ENCODE measurements at regions not wholly inside any gene's neighbourhood (a gene's known extent, or its start where the extent isn't known, plus 50 kb on each side); places are given as distances from the start of the nearest gene placed in this dataset.
A peak's percentile ranks its signal among the peaks of the same experiment; 100 is the strongest.

DNA sequence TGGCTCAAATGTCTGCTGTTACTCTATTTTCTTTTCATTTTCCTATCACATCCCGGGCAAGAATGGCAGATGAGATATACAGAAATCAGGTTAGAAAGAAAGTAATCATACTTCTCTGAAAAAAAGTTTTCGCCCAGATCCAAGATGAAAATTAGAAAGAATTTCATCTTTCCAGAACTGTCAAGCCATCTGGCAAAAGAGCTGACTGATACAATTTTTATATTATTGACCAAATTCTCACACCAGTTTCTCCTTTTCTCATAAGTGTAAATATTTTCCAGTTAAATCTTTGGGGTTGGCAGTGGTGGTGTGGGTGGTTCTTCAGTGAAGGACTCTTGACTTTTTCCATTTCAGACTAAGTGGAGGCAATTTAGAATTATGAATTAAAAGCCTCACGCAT, 371.9 kb downstream of the CD83 start:
- no peak for DNase-seq (ENCODE audit: low read depth in 2 of 2)
- no peak for TF ChIP-seq CTCF (IDR thresholded peaks at IDR 0.05; ENCODE audit: low read depth, low read length)
- no peak overlapping the region for H3K4me3 ChIP-seq (replicated peaks in 1 of 2; ENCODE audit: low read depth in 2 of 2, low read length in 2 of 2)

- no peak for DNase-seq (ENCODE audit: low read depth in 2 of 2)
- H3K4me3 ChIP-seq (replicated peaks in 1 of 2; ENCODE audit: low read depth in 2 of 2, low read length in 2 of 2): no peak overlapping the region
- no peak for TF ChIP-seq CTCF (IDR thresholded peaks at IDR 0.05; ENCODE audit: low read depth, low read length)
These were observed 381.2 kb downstream of the CD83 start for GRCh38 chr6:14498748-14499147.

DNA sequence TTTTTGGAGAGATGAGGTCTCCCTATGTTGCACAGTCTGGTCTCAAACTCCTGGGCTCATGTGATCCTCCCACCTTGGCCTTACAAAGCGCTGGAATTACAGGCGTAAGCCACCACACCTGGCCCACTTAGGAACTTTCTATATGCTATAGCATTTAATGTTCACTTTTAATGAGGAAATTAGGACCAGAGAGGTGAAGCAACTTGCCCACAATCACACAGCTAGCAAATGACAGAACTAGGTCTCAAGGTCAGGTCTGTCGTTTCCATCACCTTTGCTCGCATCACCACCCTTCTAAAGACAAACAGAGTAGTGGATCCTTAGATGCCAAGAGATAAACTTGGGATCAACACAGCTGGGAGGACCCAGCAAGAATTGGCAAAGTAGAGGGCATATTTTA, 381.7 kb downstream of the CD83 start:
- TF ChIP-seq CTCF (IDR thresholded peaks at IDR 0.05; ENCODE audit: low read depth, low read length): no peak
- DNase-seq (ENCODE audit: low read depth in 2 of 2): no peak
- H3K4me3 ChIP-seq (replicated peaks in 1 of 2; ENCODE audit: low read depth in 2 of 2, low read length in 2 of 2): no peak overlapping the region

DNA sequence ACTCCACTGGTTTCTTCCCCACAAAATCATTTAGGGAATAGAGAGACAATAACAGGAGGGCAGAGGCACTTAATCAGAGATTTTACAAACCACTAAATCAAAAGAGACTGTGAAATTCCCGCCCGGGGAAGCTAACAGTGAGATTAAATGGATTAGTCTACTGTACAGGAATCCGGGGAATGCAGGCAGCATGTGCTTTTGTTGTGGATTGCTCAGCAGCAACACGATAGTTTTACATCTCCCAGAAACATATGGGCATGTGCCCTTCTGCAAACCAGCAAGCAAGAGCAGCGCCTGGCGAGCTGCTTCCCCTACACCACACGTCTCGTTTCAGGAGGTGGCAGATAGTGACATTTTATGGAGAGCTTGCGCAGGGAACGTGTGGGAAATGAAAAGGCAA, 382.3 kb downstream of the CD83 start:
- no peak for TF ChIP-seq CTCF (IDR thresholded peaks at IDR 0.05; ENCODE audit: low read depth, low read length)
- DNase-seq (ENCODE audit: low read depth in 2 of 2): peak; percentile 77 to 88

DNA sequence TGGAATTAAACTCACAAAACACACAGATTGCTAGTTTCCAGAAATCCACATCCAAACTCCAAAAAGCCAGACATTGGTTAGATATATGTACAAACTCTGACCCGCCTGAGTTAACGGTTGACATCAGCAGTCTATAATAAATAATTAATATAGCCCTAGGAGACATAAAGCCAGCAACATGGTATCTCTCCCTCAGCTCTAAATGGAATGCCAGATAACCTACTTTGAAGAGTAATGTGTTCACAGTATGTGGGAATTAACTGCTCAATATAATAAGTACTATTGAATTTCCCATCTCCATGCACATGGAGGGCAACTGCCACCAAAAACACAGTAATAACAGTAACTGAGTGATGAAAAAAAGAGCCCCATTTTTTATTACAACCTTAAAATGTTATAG, 383.2 kb downstream of the CD83 start:
- no peak for DNase-seq (ENCODE audit: low read depth in 2 of 2)
- H3K4me3 ChIP-seq (replicated peaks in 1 of 2; ENCODE audit: low read depth in 2 of 2, low read length in 2 of 2): no peak overlapping the region

More for the DNA sequence above, 382.3 kb downstream of the CD83 start:
- no peak overlapping the region for H3K4me3 ChIP-seq (replicated peaks in 1 of 2; ENCODE audit: low read depth in 2 of 2, low read length in 2 of 2)

DNA sequence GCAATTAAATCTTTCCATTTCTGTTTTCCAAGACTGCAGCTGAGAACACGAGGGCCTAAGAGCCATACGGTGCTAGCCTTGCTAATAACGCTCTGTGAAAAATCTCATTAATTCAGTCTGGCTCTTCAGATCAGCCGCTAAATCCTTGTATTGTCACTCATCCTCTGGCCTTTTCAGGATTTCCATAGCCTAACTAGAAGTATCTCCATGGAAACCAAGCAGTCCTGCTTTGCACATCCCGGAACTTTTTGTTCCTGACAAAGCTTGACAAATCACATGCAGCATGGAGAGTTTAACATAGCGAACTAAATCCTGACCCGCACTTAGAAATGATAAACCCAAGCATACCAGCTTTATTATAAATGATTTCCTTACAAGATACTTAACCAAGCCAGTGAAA, 383.7 kb downstream of the CD83 start:
- TF ChIP-seq CTCF (IDR thresholded peaks at IDR 0.05; ENCODE audit: low read depth, low read length): no peak
- peak in 1 of 2 donors; percentile 22 for DNase-seq (ENCODE audit: low read depth in 2 of 2)
- no peak overlapping the region for H3K4me3 ChIP-seq (replicated peaks in 1 of 2; ENCODE audit: low read depth in 2 of 2, low read length in 2 of 2)

More for the DNA sequence above, 383.2 kb downstream of the CD83 start:
- TF ChIP-seq CTCF (IDR thresholded peaks at IDR 0.05; ENCODE audit: low read depth, low read length): no peak

- no peak overlapping the region for H3K4me3 ChIP-seq (replicated peaks in 1 of 2; ENCODE audit: low read depth in 2 of 2, low read length in 2 of 2)
- TF ChIP-seq CTCF (IDR thresholded peaks at IDR 0.05; ENCODE audit: low read depth, low read length): no peak
- DNase-seq (ENCODE audit: low read depth in 2 of 2): peak in 1 of 2 donors; percentile 14
These were observed 384.3 kb downstream of the CD83 start for GRCh38 chr6:14501914-14502313.
